GM18861 (cell line): ENCODE measurements at regions not wholly inside any gene's neighbourhood (a gene's known extent, or its start where the extent isn't known, plus 50 kb on each side); places are given as distances from the start of the nearest gene placed in this dataset.

Source experiments
- ATAC-seq: cut with Tn5 transposase; IDR thresholded peaks from one replicate; pipeline ENCODE4 v1.9.1; 2021; ENCODE audit not compliant: unreplicated experiment

- no peak for ATAC-seq
These were observed 163.7 kb upstream of the ACO1 start for GRCh38 chr9:32220750-32221149.

- ATAC-seq, result no peak
These were observed 150.0 kb upstream of the ACO1 start for GRCh38 chr9:32234451-32234850.

- ATAC-seq, result no peak
These were observed 137.3 kb upstream of the ACO1 start for GRCh38 chr9:32247168-32247567.

DNA sequence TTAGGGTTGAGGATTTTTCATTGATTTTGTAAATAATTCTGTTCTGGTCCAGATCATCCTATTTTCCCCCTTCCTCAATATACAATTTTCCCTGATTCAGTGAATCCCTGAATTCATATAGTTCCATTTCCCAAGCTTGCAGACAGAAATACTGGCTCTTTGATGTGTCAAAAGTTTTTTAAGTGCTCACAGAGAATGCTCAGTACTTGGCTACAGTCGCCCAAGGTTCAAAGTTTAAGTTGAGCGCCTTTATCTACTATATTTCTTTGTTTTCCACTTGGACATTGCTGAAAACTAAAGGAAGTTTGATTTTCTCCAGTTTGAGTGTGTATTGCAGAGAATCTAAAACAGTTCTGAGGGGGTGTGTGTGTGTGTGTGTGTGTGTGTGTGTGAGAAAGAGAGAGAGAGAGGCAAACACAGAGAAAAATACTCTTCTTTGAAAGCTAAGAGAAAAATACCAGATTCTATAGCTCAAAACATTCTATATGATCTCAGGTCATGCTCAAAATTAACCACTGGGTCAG, 136.2 kb upstream of the ACO1 start:
- no peak for ATAC-seq

GRCh38 chr9:32251539-32251938, 132.9 kb upstream of the ACO1 start:
- peak; percentile 90 for ATAC-seq

- no peak for ATAC-seq
These were observed 130.7 kb upstream of the ACO1 start for GRCh38 chr9:32253731-32254130.

- no peak for ATAC-seq
These were observed 129.4 kb upstream of the ACO1 start for GRCh38 chr9:32255026-32255425.

DNA sequence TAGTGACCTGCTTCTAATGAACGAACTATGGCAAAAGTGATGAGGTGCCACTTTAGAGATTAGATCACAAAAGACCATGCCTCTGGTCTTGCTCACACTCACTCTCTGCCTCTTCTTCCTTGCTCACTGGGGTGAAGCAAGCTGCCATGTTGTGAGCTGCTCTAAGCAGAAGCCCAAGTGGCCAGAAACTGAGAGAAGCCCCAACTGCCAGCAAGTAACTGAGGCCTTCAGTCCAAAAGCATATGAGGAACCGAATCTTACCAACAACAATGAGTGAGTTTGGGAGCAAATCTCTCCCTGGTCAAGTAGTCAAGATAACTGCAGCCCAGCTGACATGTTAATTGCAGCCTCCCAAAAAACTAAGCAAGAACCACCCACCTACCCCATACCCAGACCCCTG, 126.0 kb upstream of the ACO1 start:
- ATAC-seq, result no peak

DNA sequence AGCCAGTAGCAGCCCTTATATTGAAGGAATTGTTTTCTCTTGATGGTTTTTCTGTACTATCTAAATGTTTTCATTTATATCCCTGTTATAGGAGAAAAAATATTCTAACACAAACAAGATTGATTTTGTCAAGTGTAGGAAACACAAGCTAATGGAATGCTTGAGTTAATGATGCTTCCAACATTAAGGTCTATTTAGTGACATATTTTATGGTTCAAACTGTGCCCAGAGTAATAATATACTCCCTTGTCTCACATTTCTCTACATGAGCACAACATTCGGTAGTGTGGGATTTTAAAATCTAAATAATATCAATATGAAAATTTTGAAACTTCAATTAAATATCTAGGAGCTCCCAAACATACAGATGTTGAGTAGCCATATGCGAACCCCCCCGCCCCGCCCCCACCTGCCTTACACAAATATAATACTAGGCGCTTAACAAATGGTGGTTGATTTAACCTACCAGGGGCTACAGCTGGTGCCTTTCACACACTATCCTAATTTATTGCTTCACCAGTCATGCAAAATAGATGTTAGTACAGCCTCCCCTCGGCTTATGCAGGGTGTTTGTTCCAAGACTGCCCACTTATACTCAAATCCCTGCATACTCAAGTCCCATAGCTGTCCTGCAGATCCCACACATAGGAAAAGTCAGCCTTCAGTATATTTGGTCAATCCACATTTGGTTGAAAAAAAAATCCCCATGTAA, 124.1 kb upstream of the ACO1 start:
- no peak for ATAC-seq

- ATAC-seq, result no peak
These were observed 120.1 kb upstream of the ACO1 start for GRCh38 chr9:32264170-32264864.

DNA sequence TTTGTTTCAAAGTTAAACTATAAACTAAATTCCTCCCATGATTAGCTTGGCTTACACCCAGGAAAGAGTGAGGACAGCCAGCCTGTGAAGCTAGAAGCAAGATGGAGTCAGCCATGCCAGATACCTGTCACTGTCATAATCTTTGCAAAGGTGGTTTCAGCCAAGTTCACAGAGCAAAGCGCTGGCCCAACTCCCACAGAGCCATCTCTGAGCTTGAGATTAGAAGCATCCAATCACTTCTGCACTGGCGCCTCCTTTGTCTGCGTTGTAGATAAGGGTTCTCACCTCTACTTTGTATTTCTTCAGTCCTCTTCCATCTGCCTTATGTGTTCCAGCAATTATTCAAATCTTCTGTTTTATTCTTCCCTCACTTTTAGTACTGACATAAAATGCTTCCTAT, 119.4 kb upstream of the ACO1 start:
- no peak for ATAC-seq

DNA sequence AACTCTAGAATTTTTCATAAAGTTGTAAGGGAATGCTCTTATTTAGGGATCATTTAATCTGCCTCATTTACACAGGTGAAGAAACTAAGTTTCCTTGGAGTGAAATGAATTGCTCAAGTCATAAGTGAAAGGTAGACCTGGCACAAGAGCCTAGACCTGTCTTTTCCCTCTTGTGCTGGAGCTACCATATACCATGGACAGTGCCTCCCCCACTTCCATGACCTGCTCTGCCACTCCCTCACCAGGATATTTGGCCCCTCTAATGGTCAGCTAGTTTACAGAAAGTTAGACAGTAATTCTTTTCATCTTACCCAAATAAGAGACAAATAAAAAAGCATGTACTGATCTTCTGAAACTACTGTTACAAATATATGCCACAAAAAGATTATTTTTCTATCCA, 105.5 kb upstream of the ACO1 start:
- no peak for ATAC-seq

DNA sequence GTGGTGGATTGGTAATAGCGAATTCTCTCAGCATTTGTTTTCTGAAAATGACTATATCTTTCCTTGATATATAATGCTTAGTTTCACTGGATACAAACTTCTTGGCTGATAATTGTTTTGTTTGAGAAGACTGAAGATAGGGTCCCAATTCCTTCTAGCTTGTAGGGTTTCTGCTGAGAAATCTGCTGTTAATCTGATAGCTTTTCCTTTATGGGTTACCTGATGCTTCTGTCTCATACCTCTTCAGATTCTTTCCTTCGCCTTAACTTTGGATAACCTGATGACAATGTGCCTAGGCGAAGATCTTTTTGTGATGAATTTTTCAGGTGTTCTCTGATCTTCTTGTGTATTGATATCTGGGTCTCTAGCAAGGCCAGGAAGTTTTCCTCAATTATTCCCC, 94.7 kb upstream of the ACO1 start:
- ATAC-seq, result no peak

DNA sequence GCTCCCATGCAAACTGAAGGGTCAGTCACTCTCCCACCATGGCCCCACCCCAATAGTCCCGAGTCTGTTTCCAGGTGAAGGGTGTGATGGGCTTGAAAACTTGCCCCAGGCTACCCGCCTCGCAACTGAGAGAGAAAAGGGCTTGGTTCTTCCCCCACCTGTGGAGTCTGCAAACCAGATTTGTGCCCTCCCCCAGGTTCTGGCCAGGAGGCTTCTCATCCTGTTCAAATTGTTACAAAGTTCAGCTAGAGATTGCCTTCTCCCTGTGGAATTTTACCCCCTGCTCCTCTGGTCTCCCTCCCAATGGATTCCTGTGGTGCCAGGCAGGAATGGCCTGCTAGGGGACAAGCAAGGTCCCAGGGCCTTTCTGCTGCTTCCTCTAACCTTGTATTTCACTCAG, 93.1 kb upstream of the ACO1 start:
- ATAC-seq, result no peak

DNA sequence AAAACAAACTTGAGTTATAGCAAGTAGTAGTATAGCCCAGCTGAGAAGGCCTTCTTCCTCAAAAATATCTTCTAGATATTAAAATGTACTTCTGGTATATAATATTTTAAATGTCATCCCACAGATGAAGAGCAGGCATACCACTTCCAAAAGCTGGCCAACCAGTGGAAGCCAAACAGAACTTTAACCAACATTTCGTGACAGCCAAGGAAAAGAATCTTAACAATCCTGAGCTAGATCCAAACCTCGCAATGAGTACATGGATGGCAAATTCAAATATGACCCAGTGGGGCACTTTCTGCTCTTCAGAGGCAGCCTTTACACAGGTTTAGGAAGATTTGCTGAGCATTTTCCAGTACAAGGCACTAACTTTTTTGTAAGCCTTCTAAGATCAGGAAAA, 91.8 kb upstream of the ACO1 start:
- no peak for ATAC-seq

GRCh38 chr9:32293091-32293490, 91.4 kb upstream of the ACO1 start:
- ATAC-seq, result no peak

- no peak for ATAC-seq
These were observed 90.3 kb upstream of the ACO1 start for GRCh38 chr9:32294106-32294505.

- no peak for ATAC-seq
These were observed 84.1 kb upstream of the ACO1 start for GRCh38 chr9:32300373-32300772.

DNA sequence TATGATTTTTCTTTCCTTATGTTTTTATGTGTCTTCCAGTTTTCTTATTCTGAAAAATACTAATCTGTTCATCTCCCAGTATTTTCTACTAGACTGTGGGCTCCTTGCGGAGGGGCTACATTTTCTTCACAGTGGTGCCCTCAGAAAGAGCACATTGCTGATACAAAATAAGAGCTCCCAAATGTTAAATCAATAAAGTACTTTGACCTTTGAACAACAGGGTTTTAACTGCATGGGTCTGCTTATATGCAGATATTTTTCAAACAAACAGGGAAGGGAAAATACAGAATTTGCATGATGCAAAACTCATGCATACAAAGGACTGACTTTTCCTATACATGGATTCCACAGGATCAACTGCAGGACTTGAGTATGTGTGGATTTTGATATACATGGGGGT, 79.9 kb upstream of the ACO1 start:
- ATAC-seq, result no peak

DNA sequence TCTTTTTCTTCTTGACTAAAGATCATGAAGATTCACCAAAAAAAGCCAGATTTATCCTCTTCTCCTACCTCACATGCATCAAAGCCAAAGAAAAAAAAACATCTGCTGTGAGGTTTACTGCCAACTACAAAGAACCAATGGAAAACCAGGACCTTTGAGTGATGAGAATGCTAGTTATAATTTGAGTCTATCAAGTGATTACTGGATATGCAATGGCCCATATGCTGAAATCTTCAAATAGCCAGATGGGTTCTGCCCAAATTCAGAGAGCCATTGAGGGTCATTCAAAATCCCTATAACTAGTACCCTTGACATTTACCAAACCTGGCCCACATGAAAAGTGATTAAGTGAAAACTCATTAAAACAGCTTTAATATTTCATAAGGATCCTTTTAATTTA, 78.4 kb upstream of the ACO1 start:
- no peak for ATAC-seq

- no peak for ATAC-seq
These were observed 65.0 kb upstream of the ACO1 start for GRCh38 chr9:32319312-32319929.

- ATAC-seq, result no peak
These were observed 61.8 kb upstream of the ACO1 start for GRCh38 chr9:32322622-32323021.
